ENCODE measurements at regions not wholly inside any gene's neighbourhood (a gene's known extent, or its start where the extent isn't known, plus 50 kb on each side); places are given as distances from the start of the nearest gene placed in this dataset.

DNA sequence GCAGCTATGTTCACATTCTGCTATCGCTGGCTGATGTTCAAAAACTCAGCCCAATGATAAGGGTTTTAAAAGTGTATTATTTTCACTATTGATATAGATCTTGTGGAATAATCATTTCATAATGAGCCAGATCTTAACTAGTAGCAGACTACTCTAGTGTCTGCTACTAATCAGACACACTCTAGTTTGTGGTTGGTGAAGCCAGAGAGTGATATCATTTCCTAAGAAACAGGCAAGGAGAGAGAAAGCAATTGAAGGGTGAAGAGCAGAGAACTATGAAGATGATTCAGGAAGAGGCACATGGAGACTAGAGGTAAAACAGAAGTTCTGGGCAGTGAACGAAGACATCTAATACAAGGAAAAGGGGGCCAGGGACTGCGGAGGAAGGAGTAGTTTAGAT is 58.2 kb upstream of the BET1 start:
- TF ChIP-seq, protein P1, sequence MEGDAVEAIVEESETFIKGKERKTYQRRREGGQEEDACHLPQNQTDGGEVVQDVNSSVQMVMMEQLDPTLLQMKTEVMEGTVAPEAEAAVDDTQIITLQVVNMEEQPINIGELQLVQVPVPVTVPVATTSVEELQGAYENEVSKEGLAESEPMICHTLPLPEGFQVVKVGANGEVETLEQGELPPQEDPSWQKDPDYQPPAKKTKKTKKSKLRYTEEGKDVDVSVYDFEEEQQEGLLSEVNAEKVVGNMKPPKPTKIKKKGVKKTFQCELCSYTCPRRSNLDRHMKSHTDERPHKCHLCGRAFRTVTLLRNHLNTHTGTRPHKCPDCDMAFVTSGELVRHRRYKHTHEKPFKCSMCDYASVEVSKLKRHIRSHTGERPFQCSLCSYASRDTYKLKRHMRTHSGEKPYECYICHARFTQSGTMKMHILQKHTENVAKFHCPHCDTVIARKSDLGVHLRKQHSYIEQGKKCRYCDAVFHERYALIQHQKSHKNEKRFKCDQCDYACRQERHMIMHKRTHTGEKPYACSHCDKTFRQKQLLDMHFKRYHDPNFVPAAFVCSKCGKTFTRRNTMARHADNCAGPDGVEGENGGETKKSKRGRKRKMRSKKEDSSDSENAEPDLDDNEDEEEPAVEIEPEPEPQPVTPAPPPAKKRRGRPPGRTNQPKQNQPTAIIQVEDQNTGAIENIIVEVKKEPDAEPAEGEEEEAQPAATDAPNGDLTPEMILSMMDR (IDR thresholded peaks at IDR 0.05): no peak
- TF ChIP-seq POLR2A (IDR thresholded peaks at IDR 0.05): no peak
- TF ChIP-seq EP300 (IDR thresholded peaks at IDR 0.05): no peak

Data from tibial nerve (tissue), 4 donors.